ENCODE measurements at regions not wholly inside any gene's neighbourhood (a gene's known extent, or its start where the extent isn't known, plus 50 kb on each side); places are given as distances from the start of the nearest gene placed in this dataset.
"Not testable (repeated sequence)": the region's sequence is repeated elsewhere in the genome, so short reads cannot be mapped to it uniquely, and the experiment has no call there.

GRCh38 chr1:113269168-113269963 lies 120.9 kb upstream of the MAGI3 start:
- DNase-seq: no peak

GRCh38 chr1:113271039-113271438 lies 119.3 kb upstream of the MAGI3 start:
- no peak for DNase-seq

- no peak for DNase-seq
Observed at GRCh38 chr1:113275083-113275482, 115.2 kb upstream of the MAGI3 start.

- no peak for DNase-seq
Observed at GRCh38 chr1:113275691-113276090, 114.6 kb upstream of the MAGI3 start.

GRCh38 chr1:113276507-113276906 lies 113.8 kb upstream of the MAGI3 start:
- DNase-seq: no peak

GRCh38 chr1:113278371-113278770 lies 111.9 kb upstream of the MAGI3 start:
- no peak for DNase-seq

- DNase-seq: no peak
Observed at GRCh38 chr1:113278777-113279176, 111.5 kb upstream of the MAGI3 start.

GRCh38 chr1:113279776-113280391 lies 110.4 kb upstream of the MAGI3 start:
- no peak for DNase-seq

- DNase-seq: no peak
Observed at GRCh38 chr1:113280581-113280980, 109.7 kb upstream of the MAGI3 start.

GRCh38 chr1:113281550-113281949 lies 108.8 kb upstream of the MAGI3 start:
- no peak for DNase-seq

GRCh38 chr1:113282008-113282892 lies 108.1 kb upstream of the MAGI3 start:
- no peak for DNase-seq

GRCh38 chr1:113282893-113283285 lies 107.4 kb upstream of the MAGI3 start:
- no peak for DNase-seq

- no peak for DNase-seq
Observed at GRCh38 chr1:113283914-113284313, 106.4 kb upstream of the MAGI3 start.

- no peak for DNase-seq
Observed at GRCh38 chr1:113286156-113286555, 104.2 kb upstream of the MAGI3 start.

GRCh38 chr1:113291777-113292602 lies 98.3 kb upstream of the MAGI3 start:
- DNase-seq: no peak

- DNase-seq: no peak
Observed at GRCh38 chr1:113292603-113293255, 97.6 kb upstream of the MAGI3 start.

GRCh38 chr1:113293256-113293626 lies 97.1 kb upstream of the MAGI3 start:
- no peak for DNase-seq

GRCh38 chr1:113297749-113298148 lies 92.6 kb upstream of the MAGI3 start:
- DNase-seq: no peak

- DNase-seq: no peak
Observed at GRCh38 chr1:113298941-113299340, 91.4 kb upstream of the MAGI3 start.

GRCh38 chr1:113302636-113303035 lies 87.7 kb upstream of the MAGI3 start:
- DNase-seq: no peak

GRCh38 chr1:113303267-113303666 lies 87.0 kb upstream of the MAGI3 start:
- no peak for DNase-seq

- DNase-seq: not testable (repeated sequence)
Observed at GRCh38 chr1:113305029-113305428, 85.3 kb upstream of the MAGI3 start.
